Inflammatory macrophage treated with lipopolysaccharide for 4 hours (primary cell): ENCODE measurements at regions not wholly inside any gene's neighbourhood (a gene's known extent, or its start where the extent isn't known, plus 50 kb on each side); places are given as distances from the start of the nearest gene placed in this dataset.
"Not testable (repeated sequence)": the region's sequence is repeated elsewhere in the genome, so short reads cannot be mapped to it uniquely, and the experiment has no call there.

ENCODE experiments used
- DNase-seq: peaks from one replicate; pipeline ENCODE4 v3.0.0-alpha.2; 2020

GRCh38 chr21:9795291-9795690 is 726.1 kb upstream of the TPTE start:
- DNase-seq = not testable (repeated sequence)

- not testable (repeated sequence) for DNase-seq
Measured at GRCh38 chr21:9796293-9796692, 725.1 kb upstream of the TPTE start.

- DNase-seq = not testable (repeated sequence)
Measured at GRCh38 chr21:9807675-9808074, 713.7 kb upstream of the TPTE start.

- DNase-seq = not testable (repeated sequence)
Measured at GRCh38 chr21:9811223-9812004, 710.0 kb upstream of the TPTE start.

- DNase-seq = not testable (repeated sequence)
Measured at GRCh38 chr21:9812507-9812906, 708.9 kb upstream of the TPTE start.

GRCh38 chr21:9813894-9814814 is 707.2 kb upstream of the TPTE start:
- not testable (repeated sequence) for DNase-seq

GRCh38 chr21:9815181-9815789 is 706.1 kb upstream of the TPTE start:
- not testable (repeated sequence) for DNase-seq

- not testable (repeated sequence) for DNase-seq
Measured at GRCh38 chr21:9816734-9817334, 704.5 kb upstream of the TPTE start.

- not testable (repeated sequence) for DNase-seq
Measured at GRCh38 chr21:9817841-9818441, 703.4 kb upstream of the TPTE start.

- DNase-seq = not testable (repeated sequence)
Measured at GRCh38 chr21:9819549-9820192, 701.7 kb upstream of the TPTE start.

- not testable (repeated sequence) for DNase-seq
Measured at GRCh38 chr21:9820579-9820978, 700.8 kb upstream of the TPTE start.

GRCh38 chr21:9821472-9821871 is 699.9 kb upstream of the TPTE start:
- DNase-seq = not testable (repeated sequence)

GRCh38 chr21:9822093-9822820 is 699.1 kb upstream of the TPTE start:
- not testable (repeated sequence) for DNase-seq

- not testable (repeated sequence) for DNase-seq
Measured at GRCh38 chr21:9823197-9824157, 697.9 kb upstream of the TPTE start.

- DNase-seq = not testable (repeated sequence)
Measured at GRCh38 chr21:9830801-9831200, 690.6 kb upstream of the TPTE start.

GRCh38 chr21:9832751-9833150 is 688.6 kb upstream of the TPTE start:
- not testable (repeated sequence) for DNase-seq

GRCh38 chr21:9836547-9836946 is 684.8 kb upstream of the TPTE start:
- DNase-seq = not testable (repeated sequence)

GRCh38 chr21:9837001-9837400 is 684.4 kb upstream of the TPTE start:
- not testable (repeated sequence) for DNase-seq

- not testable (repeated sequence) for DNase-seq
Measured at GRCh38 chr21:9837526-9837925, 683.9 kb upstream of the TPTE start.
